HG02981 (cell line): ENCODE measurements at regions not wholly inside any gene's neighbourhood (a gene's known extent, or its start where the extent isn't known, plus 50 kb on each side); places are given as distances from the start of the nearest gene placed in this dataset.
A peak's percentile ranks its signal among the peaks of the same experiment; 100 is the strongest.

Source experiments
- ATAC-seq: cut with Tn5 transposase; IDR thresholded peaks from one replicate; pipeline ENCODE4 v1.9.1; 2021; ENCODE audit warnings: mild to moderate bottlenecking, moderate library complexity; ENCODE audit not compliant: unreplicated experiment

DNA sequence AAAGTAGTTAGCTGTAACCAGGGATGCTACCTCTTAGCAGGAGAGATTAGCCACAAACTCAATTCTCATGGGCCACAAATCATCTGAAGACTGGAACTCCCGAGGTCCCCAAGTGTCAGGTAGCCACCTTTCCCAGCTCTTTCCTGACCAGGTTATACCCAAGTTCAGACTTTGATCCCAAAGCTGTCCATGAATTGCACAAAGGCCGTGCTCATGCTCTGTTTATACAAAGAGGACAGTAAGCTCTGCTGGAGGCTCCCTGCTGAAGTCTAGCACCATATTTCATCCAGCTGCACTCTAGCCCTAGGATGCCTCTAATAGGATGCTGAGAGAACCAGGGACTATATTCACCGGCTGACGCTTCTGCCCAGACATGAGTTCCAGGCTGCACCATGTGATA, 271.0 kb upstream of the ADAMTSL1 start:
- no peak for ATAC-seq

GRCh38 chr9:18207735-18208134, 266.2 kb upstream of the ADAMTSL1 start:
- no peak for ATAC-seq

DNA sequence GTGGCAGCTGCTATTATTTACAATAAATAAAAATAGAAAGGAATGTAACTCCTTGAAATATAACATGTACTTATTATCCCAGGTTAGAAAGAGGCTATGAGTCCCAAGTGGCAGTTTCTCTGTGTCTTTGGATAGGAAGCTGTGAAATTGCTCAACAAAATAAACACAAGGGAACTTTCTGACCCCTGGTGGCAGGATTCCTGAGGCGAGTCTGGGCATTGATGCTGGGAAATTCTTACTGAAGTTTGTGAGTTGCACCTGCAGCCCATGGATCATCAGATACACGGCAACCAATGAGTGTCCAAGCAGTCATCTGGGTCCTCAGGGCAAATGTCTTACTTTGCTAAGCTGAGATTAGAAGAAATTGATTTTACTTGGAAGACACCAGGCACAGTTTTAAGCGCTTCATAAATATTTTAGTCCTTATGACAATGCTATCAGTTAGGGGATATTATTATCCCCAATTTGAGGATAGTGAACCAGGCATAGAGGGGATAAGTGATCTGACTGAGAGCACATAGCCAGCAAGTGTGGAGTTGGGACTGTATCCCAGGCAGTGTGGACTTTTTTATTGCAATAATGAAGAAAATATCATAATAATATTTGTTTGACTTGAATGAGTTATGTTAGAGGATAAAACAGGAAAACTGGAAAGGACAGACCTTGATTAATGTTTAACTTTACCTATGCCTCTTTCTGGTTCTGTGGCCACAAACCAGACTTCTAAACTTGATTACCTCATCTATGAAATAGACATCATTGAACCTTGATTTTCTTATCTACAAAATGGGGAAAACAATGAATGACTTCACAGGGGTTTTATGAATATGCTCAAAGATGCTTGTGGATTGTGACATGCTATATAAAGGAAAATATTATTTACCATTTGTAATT, 265.5 kb upstream of the ADAMTSL1 start:
- ATAC-seq = no peak

GRCh38 chr9:18215626-18216025, 258.3 kb upstream of the ADAMTSL1 start:
- ATAC-seq = no peak

DNA sequence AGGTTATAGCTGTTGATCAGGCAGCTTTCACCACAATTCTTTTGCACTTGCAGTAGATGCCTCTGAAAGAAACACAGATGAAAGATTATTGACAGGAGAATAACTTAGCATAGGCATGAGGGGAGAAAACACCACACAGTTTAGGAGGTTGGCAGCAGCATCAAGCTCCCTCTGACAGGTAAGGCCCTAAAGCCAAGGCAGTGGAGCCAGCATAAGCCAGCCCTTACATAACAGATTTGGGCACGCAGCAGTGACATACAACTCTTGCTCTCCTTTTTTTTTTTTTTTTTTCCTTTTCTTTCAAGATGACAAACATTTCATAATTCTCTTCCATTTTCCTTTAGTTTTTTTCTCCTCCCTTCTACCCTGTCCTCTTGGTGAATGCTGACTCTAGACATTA, 257.6 kb upstream of the ADAMTSL1 start:
- no peak for ATAC-seq

GRCh38 chr9:18228101-18228500, 245.9 kb upstream of the ADAMTSL1 start:
- ATAC-seq = no peak

- no peak for ATAC-seq
Measured at GRCh38 chr9:18229992-18230676, 243.8 kb upstream of the ADAMTSL1 start.

- no peak for ATAC-seq
Measured at GRCh38 chr9:18233311-18233710, 240.6 kb upstream of the ADAMTSL1 start.

- no peak for ATAC-seq
Measured at GRCh38 chr9:18233776-18234445, 240.0 kb upstream of the ADAMTSL1 start.

GRCh38 chr9:18235181-18235908, 238.6 kb upstream of the ADAMTSL1 start:
- no peak for ATAC-seq

DNA sequence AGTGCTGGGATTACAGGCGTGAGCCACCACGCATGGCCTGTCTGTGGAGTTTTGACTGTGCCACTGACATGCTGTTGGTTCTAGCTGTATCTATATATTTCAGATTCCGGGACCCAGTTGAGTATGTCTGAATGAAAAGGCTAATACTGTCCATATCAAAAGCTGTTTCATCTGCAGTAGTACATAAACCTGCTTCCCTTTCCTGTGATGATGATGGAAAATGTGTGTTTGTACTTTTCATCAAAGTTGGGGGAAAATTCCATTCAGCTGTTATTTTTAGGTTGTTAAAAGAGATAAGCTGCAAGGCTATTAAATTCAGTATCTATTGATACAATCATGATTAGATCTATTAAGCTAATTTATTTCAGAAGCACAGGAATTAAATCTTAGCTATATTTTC, 237.6 kb upstream of the ADAMTSL1 start:
- ATAC-seq = no peak

- ATAC-seq = no peak
Measured at GRCh38 chr9:18237776-18238175, 236.2 kb upstream of the ADAMTSL1 start.

DNA sequence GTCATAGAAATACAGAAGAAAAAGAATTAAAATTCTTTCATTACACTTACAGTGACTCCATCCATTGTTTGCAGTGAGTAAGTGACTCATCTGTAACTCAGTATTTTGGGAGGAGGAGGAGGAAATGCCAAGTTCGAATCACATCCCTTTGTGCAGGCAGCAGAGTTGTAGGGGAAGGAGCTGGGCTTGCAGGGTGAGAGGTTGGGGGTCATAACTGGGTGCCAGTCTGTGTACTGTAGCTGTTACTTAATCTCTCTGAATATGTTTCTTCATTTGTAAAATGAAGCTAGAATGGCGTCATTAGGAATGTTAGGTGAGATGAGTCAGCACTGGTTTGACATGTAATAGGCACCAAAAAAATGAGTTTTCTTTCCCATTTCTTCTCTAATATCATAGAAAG, 235.7 kb upstream of the ADAMTSL1 start:
- no peak for ATAC-seq

GRCh38 chr9:18238752-18239447, 235.1 kb upstream of the ADAMTSL1 start:
- no peak for ATAC-seq

GRCh38 chr9:18240213-18240612, 233.7 kb upstream of the ADAMTSL1 start:
- no peak for ATAC-seq

DNA sequence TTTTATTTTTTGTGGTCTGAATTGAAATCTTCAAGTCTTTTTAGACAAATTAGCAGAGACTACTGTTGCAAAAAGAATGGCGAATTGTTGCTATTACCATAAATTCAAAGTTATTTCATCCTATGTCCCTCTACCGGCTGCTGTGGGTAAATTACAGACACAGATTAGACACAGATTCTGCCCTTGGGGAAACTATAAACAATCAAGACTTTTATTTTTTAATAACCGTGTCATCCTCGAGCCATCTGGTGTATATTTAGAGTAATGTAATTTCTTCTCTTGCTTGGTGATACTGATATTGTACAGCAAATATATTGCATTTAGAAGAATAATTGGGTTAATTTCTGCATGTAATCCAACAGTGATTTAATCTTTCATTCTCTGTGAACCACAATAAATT, 228.0 kb upstream of the ADAMTSL1 start:
- ATAC-seq = no peak

DNA sequence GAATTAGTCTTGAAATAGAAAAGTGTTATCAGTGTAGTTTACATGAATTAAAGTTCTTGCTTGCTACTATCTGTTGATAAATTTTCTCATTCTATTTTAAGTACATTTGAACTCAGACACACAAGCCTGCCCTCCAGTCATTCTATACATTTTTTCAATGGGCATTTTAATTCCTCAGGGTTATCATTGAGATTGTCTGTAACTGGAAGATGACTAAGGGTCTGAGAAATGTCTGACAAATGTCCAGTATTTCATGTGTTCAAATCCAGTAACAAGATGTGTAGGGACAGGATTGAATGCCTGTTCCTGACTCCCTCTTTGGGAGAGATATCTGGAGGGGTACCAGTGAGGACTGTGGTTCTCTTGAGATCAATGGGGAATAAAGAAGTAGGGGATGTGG, 223.9 kb upstream of the ADAMTSL1 start:
- ATAC-seq = no peak

- ATAC-seq = no peak
Measured at GRCh38 chr9:18253950-18254349, 220.0 kb upstream of the ADAMTSL1 start.

- peak; percentile 96 for ATAC-seq
Measured at GRCh38 chr9:18255158-18255629, 218.8 kb upstream of the ADAMTSL1 start.

DNA sequence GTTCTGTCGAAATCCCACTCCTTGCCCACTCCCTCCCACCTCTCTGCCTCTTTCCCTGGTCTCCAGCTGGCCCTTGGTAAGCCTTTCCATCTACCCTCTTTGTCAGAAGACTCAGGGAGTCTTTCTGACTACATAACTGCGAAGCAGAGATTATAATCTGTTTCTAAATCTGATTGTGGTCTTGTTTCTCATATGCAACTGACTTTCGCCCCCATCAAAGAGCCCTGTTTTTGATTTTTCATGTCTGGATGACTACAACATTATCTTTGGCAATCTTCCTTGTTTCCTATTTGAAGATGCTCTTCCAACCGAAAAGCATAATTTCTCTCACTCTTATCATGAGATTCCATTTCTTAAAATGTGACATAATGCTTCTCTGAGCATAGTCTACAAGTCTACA, 218.2 kb upstream of the ADAMTSL1 start:
- no peak for ATAC-seq
